HG03457 (cell line): ENCODE measurements at regions not wholly inside any gene's neighbourhood (a gene's known extent, or its start where the extent isn't known, plus 50 kb on each side); places are given as distances from the start of the nearest gene placed in this dataset.

ENCODE experiments used
- ATAC-seq: cut with Tn5 transposase; IDR thresholded peaks from one replicate; pipeline ENCODE4 v1.9.1; 2021; ENCODE audit warnings: moderate number of reproducible peaks; ENCODE audit not compliant: unreplicated experiment

GRCh38 chr18:56545464-56545863 lies 92.9 kb downstream of the TXNL1 start:
- ATAC-seq, result no peak

GRCh38 chr18:56542476-56542875 lies 95.9 kb downstream of the TXNL1 start:
- no peak for ATAC-seq

- ATAC-seq, result no peak
These were observed 96.6 kb downstream of the TXNL1 start for GRCh38 chr18:56541793-56542192.

GRCh38 chr18:56541340-56541739 lies 97.1 kb downstream of the TXNL1 start:
- ATAC-seq, result no peak

- no peak for ATAC-seq
These were observed 99.6 kb downstream of the TXNL1 start for GRCh38 chr18:56538746-56539145.

GRCh38 chr18:56532176-56532840 lies 106.1 kb downstream of the TXNL1 start:
- peak; percentile 76 for ATAC-seq

- ATAC-seq, result no peak
These were observed 115.6 kb downstream of the TXNL1 start for GRCh38 chr18:56522816-56523215.

GRCh38 chr18:56521263-56521662 lies 117.1 kb downstream of the TXNL1 start:
- no peak for ATAC-seq

GRCh38 chr18:56517761-56518160 lies 120.6 kb downstream of the TXNL1 start:
- ATAC-seq, result no peak

GRCh38 chr18:56517196-56517595 lies 121.2 kb downstream of the TXNL1 start:
- ATAC-seq, result no peak

- no peak for ATAC-seq
These were observed 121.6 kb downstream of the TXNL1 start for GRCh38 chr18:56516789-56517188.

- no peak for ATAC-seq
These were observed 122.9 kb downstream of the TXNL1 start for GRCh38 chr18:56515522-56515921.

GRCh38 chr18:56511996-56512395 lies 126.4 kb downstream of the TXNL1 start:
- ATAC-seq, result peak; percentile 74

- no peak for ATAC-seq
These were observed 128.3 kb downstream of the TXNL1 start for GRCh38 chr18:56510108-56510507.

GRCh38 chr18:56509656-56510055 lies 128.7 kb downstream of the TXNL1 start:
- no peak for ATAC-seq

- no peak for ATAC-seq
These were observed 129.9 kb downstream of the TXNL1 start for GRCh38 chr18:56508370-56509036.

- ATAC-seq, result no peak
These were observed 132.4 kb downstream of the TXNL1 start for GRCh38 chr18:56505971-56506370.

GRCh38 chr18:56505293-56505692 lies 133.1 kb downstream of the TXNL1 start:
- ATAC-seq, result no peak

- ATAC-seq, result no peak
These were observed 136.5 kb downstream of the TXNL1 start for GRCh38 chr18:56501896-56502295.

- no peak for ATAC-seq
These were observed 142.5 kb downstream of the TXNL1 start for GRCh38 chr18:56495884-56496283.

- ATAC-seq, result no peak
These were observed 144.9 kb downstream of the TXNL1 start for GRCh38 chr18:56493531-56493930.

GRCh38 chr18:56492136-56492535 lies 146.3 kb downstream of the TXNL1 start:
- ATAC-seq, result no peak

- no peak for ATAC-seq
These were observed 147.4 kb downstream of the TXNL1 start for GRCh38 chr18:56490942-56491341.
